GM18858 (cell line): ENCODE measurements at regions not wholly inside any gene's neighbourhood (a gene's known extent, or its start where the extent isn't known, plus 50 kb on each side); places are given as distances from the start of the nearest gene placed in this dataset.
"Not testable (repeated sequence)": the region's sequence is repeated elsewhere in the genome, so short reads cannot be mapped to it uniquely, and the experiment has no call there.

Source experiments
- ATAC-seq: cut with Tn5 transposase; IDR thresholded peaks from one replicate; pipeline ENCODE4 v1.9.1; 2021; ENCODE audit not compliant: unreplicated experiment

GRCh38 chr3:161599697-161600096 lies 103.1 kb downstream of the OTOL1 start:
- no peak for ATAC-seq

GRCh38 chr3:161600173-161600572 lies 103.6 kb downstream of the OTOL1 start:
- ATAC-seq: no peak

- no peak for ATAC-seq
These were observed 105.9 kb downstream of the OTOL1 start for GRCh38 chr3:161602475-161602874.

- ATAC-seq: no peak
These were observed 106.3 kb downstream of the OTOL1 start for GRCh38 chr3:161602918-161603317.

- ATAC-seq: no peak
These were observed 110.4 kb downstream of the OTOL1 start for GRCh38 chr3:161607056-161607455.

- ATAC-seq: no peak
These were observed 122.7 kb downstream of the OTOL1 start for GRCh38 chr3:161619351-161619750.

- no peak for ATAC-seq
These were observed 134.2 kb downstream of the OTOL1 start for GRCh38 chr3:161630794-161631193.

GRCh38 chr3:161631536-161631935 lies 134.9 kb downstream of the OTOL1 start:
- no peak for ATAC-seq

GRCh38 chr3:161637559-161637958 lies 141.0 kb downstream of the OTOL1 start:
- no peak for ATAC-seq

GRCh38 chr3:161639095-161639494 lies 142.5 kb downstream of the OTOL1 start:
- not testable (repeated sequence) for ATAC-seq

GRCh38 chr3:161640181-161640580 lies 143.6 kb downstream of the OTOL1 start:
- no peak for ATAC-seq

GRCh38 chr3:161641287-161641686 lies 144.7 kb downstream of the OTOL1 start:
- ATAC-seq: no peak

GRCh38 chr3:161644891-161645635 lies 148.5 kb downstream of the OTOL1 start:
- ATAC-seq: no peak

- no peak for ATAC-seq
These were observed 151.4 kb downstream of the OTOL1 start for GRCh38 chr3:161647936-161648470.

GRCh38 chr3:161649900-161650484 lies 153.4 kb downstream of the OTOL1 start:
- ATAC-seq: peak; percentile 55

- no peak for ATAC-seq
These were observed 161.2 kb downstream of the OTOL1 start for GRCh38 chr3:161657786-161658185.

GRCh38 chr3:161671141-161671540 lies 174.5 kb downstream of the OTOL1 start:
- ATAC-seq: no peak

GRCh38 chr3:161672478-161672877 lies 175.9 kb downstream of the OTOL1 start:
- ATAC-seq: no peak

GRCh38 chr3:161673866-161674265 lies 177.3 kb downstream of the OTOL1 start:
- no peak for ATAC-seq

- ATAC-seq: no peak
These were observed 177.8 kb downstream of the OTOL1 start for GRCh38 chr3:161674402-161674801.

- not testable (repeated sequence) for ATAC-seq
These were observed 185.2 kb downstream of the OTOL1 start for GRCh38 chr3:161681831-161682230.

- no peak for ATAC-seq
These were observed 186.1 kb downstream of the OTOL1 start for GRCh38 chr3:161682715-161683114.
